HL-60 (cell line): ENCODE measurements at regions not wholly inside any gene's neighbourhood (a gene's known extent, or its start where the extent isn't known, plus 50 kb on each side); places are given as distances from the start of the nearest gene placed in this dataset.

ENCODE experiments used
- SPI1 ChIP-seq: IDR thresholded peaks from 2 replicates; pipeline ENCODE4 v1.6.1; 2012; ENCODE audit warnings: low read depth, mild to moderate bottlenecking, borderline replicate concordance
- TF ChIP-seq, protein P1 (sequence below): IDR thresholded peaks from one replicate; pipeline ENCODE4 v1.5.1; 2011; ENCODE audit warnings: low read length, control low read depth, inconsistent platforms; ENCODE audit not compliant: insufficient read depth

DNA sequence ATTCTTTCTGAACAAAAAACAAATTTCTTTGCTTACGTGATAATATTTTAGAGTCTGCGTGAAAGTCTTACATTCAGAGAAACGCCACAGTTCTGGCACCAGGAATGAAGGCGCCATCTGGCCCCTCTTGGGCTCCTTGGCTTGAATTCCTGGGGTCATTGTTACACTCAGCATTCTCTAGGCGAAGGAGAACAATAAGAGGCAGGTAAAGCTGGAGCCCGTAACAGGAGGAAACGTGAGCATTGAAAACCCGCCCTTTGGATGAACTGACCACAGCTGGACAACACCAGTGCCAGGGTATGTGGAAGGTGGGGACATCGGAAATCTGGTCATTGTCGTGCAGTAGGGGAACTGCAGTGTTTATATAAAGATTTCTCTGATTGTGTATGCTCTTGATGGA lies 144.8 kb downstream of the RNF152 start:
- TF ChIP-seq, protein P1, sequence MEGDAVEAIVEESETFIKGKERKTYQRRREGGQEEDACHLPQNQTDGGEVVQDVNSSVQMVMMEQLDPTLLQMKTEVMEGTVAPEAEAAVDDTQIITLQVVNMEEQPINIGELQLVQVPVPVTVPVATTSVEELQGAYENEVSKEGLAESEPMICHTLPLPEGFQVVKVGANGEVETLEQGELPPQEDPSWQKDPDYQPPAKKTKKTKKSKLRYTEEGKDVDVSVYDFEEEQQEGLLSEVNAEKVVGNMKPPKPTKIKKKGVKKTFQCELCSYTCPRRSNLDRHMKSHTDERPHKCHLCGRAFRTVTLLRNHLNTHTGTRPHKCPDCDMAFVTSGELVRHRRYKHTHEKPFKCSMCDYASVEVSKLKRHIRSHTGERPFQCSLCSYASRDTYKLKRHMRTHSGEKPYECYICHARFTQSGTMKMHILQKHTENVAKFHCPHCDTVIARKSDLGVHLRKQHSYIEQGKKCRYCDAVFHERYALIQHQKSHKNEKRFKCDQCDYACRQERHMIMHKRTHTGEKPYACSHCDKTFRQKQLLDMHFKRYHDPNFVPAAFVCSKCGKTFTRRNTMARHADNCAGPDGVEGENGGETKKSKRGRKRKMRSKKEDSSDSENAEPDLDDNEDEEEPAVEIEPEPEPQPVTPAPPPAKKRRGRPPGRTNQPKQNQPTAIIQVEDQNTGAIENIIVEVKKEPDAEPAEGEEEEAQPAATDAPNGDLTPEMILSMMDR = no peak
- no peak for TF ChIP-seq SPI1
